ENCODE measurements at regions not wholly inside any gene's neighbourhood (a gene's known extent, or its start where the extent isn't known, plus 50 kb on each side); places are given as distances from the start of the nearest gene placed in this dataset.

DNA sequence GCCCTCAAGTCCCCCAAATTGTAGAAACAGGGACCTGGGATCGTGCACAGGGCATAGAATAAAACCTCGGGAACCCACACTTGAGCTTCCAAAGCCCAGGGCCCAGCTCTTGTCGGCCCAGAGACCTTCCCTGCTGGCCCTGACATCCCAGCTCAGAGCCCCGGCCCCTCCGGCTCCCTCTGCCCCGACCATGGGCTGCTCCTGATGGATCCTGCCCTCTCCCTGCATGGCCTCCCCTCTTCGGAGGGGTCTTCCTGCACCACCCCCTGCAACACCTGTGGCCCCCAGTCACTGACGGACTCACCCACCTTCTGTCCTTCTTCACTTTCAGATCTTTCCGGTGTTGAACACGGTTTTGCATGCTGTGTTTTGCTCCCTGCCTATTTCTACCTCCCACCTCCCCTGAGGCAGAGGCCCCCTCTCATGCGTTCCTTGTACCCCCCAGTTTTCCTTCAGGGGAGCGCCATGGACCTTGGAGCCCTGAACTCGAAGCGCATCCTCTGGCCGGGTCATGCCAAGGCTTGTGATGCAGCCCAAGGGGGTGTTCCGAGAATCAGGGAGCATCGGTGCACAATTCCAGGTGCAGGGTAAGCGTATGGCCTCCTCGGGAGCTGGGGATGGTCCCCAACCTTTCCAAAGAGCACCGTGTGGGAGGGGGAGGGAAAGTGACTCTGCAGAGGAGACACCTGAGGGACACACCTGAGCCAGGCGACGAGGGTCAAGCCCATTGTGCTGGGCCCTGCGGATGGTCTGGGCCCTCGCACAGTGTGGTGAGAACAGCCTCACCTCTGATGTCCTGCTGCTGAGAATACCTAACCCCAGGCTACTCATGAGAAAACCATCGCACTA is 666.4 kb downstream of the BRD1 start:
- Histone ChIP-seq H3K18ac (ENCODE audit: low read depth, low read length) (no peak overlapping the region), H2BK120ac (ENCODE audit: low read depth, low read length) (no peak overlapping the region), H3K56ac (ENCODE audit: extremely low read depth, insufficient read depth, low read length) (no peak overlapping the region), H2AK5ac (ENCODE audit: low read depth, low read length) (no peak overlapping the region), H3K9ac (ENCODE audit: low read depth, low read length) (no peak overlapping the region), H3K9me3 (ENCODE audit: control insufficient read depth, insufficient read depth, low read length) (peaks cover 59% of the 10 kb centered on the region), H3K23ac (ENCODE audit: low read depth, low read length) (no peak overlapping the region), H3K4ac (ENCODE audit: low read depth, low read length) (no peak overlapping the region), H3K4me1 (ENCODE audit: control insufficient read depth, insufficient read depth, low read length) (no peaks in the 10 kb centered on the region), H2BK20ac (ENCODE audit: low read depth, low read length) (no peak overlapping the region), H4K8ac (ENCODE audit: low read depth in 2 of 2, low read length in 2 of 2) (no peak overlapping the region), H2AK9ac (replicated peaks; ENCODE audit: low read depth, low read length, poor library complexity) (no peak overlapping the region), H3K9me1 (ENCODE audit: insufficient read depth, low read length) (no peaks in the 10 kb centered on the region), H2BK5ac (ENCODE audit: low read depth, low read length, poor library complexity, severe bottlenecking) (no peak overlapping the region), H3K4me3 (ENCODE audit: insufficient read depth, low read depth, low read length) (no peak overlapping the region), H3K79me1 (ENCODE audit: low read depth in 1 of 2, low read length in 2 of 2) (no peaks in the 10 kb centered on the region), H3K27me3 (ENCODE audit: control insufficient read depth, insufficient read depth, low read length) (no peaks in the 10 kb centered on the region), H2AFZ (replicated peaks; ENCODE audit: low read length, poor library complexity) (no peak overlapping the region), H2BK15ac (ENCODE audit: low read depth, low read length) (no peak overlapping the region), H3K4me2 (ENCODE audit: low read depth, low read length) (no peak overlapping the region), H4K91ac (ENCODE audit: insufficient read depth, low read depth, low read length) (no peak overlapping the region), H4K5ac (ENCODE audit: low read depth, low read length) (no peak overlapping the region), H3K36me3 (ENCODE audit: control insufficient read depth, insufficient read depth, low read length) (no peaks in the 10 kb centered on the region), H4K20me1 (ENCODE audit: insufficient read depth, low read length) (no peaks in the 10 kb centered on the region), H3K27ac (ENCODE audit: insufficient read depth, low read length) (no peak overlapping the region), H3K14ac (replicated peaks; ENCODE audit: low read depth, low read length) (no peak overlapping the region)
- WGBS, 2 experiments (ENCODE audit: extremely low coverage in 2 of 2, insufficient read length in 1 of 2): 71% methylated on average over 6 of the region's 25 CpGs; no CpG with 5 or more reads in 1 of the 2 experiments
- ChIA-PET CTCF (no interaction called here), POLR2A (ENCODE audit: unreplicated experiment) (no interaction called here)
- TF ChIP-seq CHD1 (IDR thresholded peaks at IDR 0.05; ENCODE audit: low read depth, low read length) (no peak), POLR2A (IDR thresholded peaks at IDR 0.05; ENCODE audit: low read depth, low read length) (no peak), SMC3 (IDR thresholded peaks at IDR 0.05; ENCODE audit: low read depth, low read length) (no peak), RCOR1 (IDR thresholded peaks at IDR 0.05; ENCODE audit: insufficient replicate concordance, low read length) (no peak), MAFK (IDR thresholded peaks at IDR 0.05; ENCODE audit: low read depth, low read length) (no peak), RFX5 (IDR thresholded peaks at IDR 0.05; ENCODE audit: low read depth, low read length) (no peak), MAZ (IDR thresholded peaks at IDR 0.05; ENCODE audit: borderline replicate concordance, low read depth, low read length) (no peak), CEBPB (IDR thresholded peaks at IDR 0.05; ENCODE audit: low read depth, low read length) (no peak)
- TF ChIP-seq, protein P1, sequence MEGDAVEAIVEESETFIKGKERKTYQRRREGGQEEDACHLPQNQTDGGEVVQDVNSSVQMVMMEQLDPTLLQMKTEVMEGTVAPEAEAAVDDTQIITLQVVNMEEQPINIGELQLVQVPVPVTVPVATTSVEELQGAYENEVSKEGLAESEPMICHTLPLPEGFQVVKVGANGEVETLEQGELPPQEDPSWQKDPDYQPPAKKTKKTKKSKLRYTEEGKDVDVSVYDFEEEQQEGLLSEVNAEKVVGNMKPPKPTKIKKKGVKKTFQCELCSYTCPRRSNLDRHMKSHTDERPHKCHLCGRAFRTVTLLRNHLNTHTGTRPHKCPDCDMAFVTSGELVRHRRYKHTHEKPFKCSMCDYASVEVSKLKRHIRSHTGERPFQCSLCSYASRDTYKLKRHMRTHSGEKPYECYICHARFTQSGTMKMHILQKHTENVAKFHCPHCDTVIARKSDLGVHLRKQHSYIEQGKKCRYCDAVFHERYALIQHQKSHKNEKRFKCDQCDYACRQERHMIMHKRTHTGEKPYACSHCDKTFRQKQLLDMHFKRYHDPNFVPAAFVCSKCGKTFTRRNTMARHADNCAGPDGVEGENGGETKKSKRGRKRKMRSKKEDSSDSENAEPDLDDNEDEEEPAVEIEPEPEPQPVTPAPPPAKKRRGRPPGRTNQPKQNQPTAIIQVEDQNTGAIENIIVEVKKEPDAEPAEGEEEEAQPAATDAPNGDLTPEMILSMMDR (conservative IDR thresholded peaks at IDR 0.05; ENCODE audit: low read depth, low read length): no peak
- TF ChIP-seq, protein P2, sequence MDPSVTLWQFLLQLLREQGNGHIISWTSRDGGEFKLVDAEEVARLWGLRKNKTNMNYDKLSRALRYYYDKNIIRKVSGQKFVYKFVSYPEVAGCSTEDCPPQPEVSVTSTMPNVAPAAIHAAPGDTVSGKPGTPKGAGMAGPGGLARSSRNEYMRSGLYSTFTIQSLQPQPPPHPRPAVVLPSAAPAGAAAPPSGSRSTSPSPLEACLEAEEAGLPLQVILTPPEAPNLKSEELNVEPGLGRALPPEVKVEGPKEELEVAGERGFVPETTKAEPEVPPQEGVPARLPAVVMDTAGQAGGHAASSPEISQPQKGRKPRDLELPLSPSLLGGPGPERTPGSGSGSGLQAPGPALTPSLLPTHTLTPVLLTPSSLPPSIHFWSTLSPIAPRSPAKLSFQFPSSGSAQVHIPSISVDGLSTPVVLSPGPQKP (IDR thresholded peaks at IDR 0.05; ENCODE audit: borderline replicate concordance, low read depth, low read length): no peak
- TF ChIP-seq, protein P3, sequence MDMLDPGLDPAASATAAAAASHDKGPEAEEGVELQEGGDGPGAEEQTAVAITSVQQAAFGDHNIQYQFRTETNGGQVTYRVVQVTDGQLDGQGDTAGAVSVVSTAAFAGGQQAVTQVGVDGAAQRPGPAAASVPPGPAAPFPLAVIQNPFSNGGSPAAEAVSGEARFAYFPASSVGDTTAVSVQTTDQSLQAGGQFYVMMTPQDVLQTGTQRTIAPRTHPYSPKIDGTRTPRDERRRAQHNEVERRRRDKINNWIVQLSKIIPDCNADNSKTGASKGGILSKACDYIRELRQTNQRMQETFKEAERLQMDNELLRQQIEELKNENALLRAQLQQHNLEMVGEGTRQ (IDR thresholded peaks at IDR 0.05; ENCODE audit: low read depth, low read length): no peak
- intact Hi-C loops (cut with micrococcal nuclease) (no loop called here), in situ Hi-C loops (cut with MboI; ENCODE audit: low sequenced_read_pairs) (no loop called here), dilution Hi-C loops (cut with HindIII; ENCODE audit: low sequenced_read_pairs, unreplicated experiment) (no loop called here)
- ATAC-seq (ENCODE audit: low read depth): no peak
- no TSS peak for BruUV-seq (replicated peaks)
- DNase-seq: no peak

All from IMR-90 (cell line).